Right lobe of liver (tissue), 6 donors: ENCODE measurements at regions not wholly inside any gene's neighbourhood (a gene's known extent, or its start where the extent isn't known, plus 50 kb on each side); places are given as distances from the start of the nearest gene placed in this dataset.

Experiments used
- ATAC-seq, 4 donors: fragments of 200-7000 bp; cut with Tn5 transposase; one replicate each; pipeline ENCODE4 v1.9.1; 2020; ENCODE audit warnings: mild to moderate bottlenecking in 4 of 4, moderate library complexity in 4 of 4
- DNase-seq, 3 donors: peaks; one replicate each; pipeline ENCODE4 v3.0.0-alpha.2; 2020
- H3K27ac ChIP-seq, 3 donors: fragments of 200-600 bp; one replicate each; pipeline ENCODE4 v1.8.0; 2022
- H3K27me3 ChIP-seq, 2 donors: fragments of 200-600 bp; one replicate each; pipeline ENCODE4 v1.8.0; 2022
- H3K36me3 ChIP-seq, 4 donors: fragments of 200-600 bp; sonication (generic) in 1 of 4; one replicate each; pipeline versions ENCODE4 v1.5.1 to v1.8.0; 2017 to 2022; ENCODE audit warnings: control low read depth in 1 of 4
- H3K4me1 ChIP-seq, 4 donors: fragments of 200-600 bp; sonication (generic) in 1 of 4; one replicate each; pipeline versions ENCODE4 v1.5.1 to v1.8.0; 2017 to 2022; ENCODE audit warnings: control low read depth in 1 of 4
- H3K4me3 ChIP-seq, 3 donors: fragments of 200-600 bp; one replicate each; pipeline ENCODE4 v1.8.0; 2022
- H3K9me3 ChIP-seq, 4 donors: fragments of 200-600 bp; sonication (generic) in 1 of 4; one replicate each; pipeline versions ENCODE4 v1.5.1 to v1.8.0; 2017 to 2022; ENCODE audit warnings: control low read depth in 1 of 4
- CTCF ChIP-seq, 4 donors: fragments of 200-600 bp in 3 of 4; fragments of 450-650 bp in 1 of 4; IDR thresholded peaks; one replicate each; pipeline versions ENCODE4 v1.5.1 to v1.8.0; 2016 to 2022; ENCODE audit warnings: antibody characterized with exemption in 4 of 4, mild to moderate bottlenecking in 2 of 4
- POLR2A ChIP-seq: fragments of 450-650 bp; IDR thresholded peaks from one replicate; pipeline ENCODE4 v1.6.1; 2017; ENCODE audit warnings: antibody characterized with exemption, mild to moderate bottlenecking
- WGBS: methylation state at CpG from one replicate; pipeline ENCODE4 v1.1.6; 2018; ENCODE audit warnings: low coverage, low lambda C conversion rate; ENCODE audit not compliant: insufficient coverage; ENCODE audit errors: missing lambda C conversion rate; 5-methylcytosine and 5-hydroxymethylcytosine counted together
- intact Hi-C, 2 donors: fragments of 100-400 bp; cut with DNase I; formaldehyde crosslinking; loops; one replicate each; pipeline versions ENCODE4 v1.11.2 to v1.14.1; 2022
- donor health status: DM: no; HTN: yes; CAD: no.
- donor health status: DM: no; HTN: no; CAD: no.
- donor health status: DM: no; HTN: no; CAD: no.
- donor health status: DM: no; HTN: yes; CAD: no.
- donor health status: DM: no; HTN: yes; CAD: no.

- Histone ChIP-seq H3K9me3 (no peaks in the 10 kb centered on the region), H3K4me1 (peaks cover 0 to 25% (median 10%) of the 10 kb centered on the region in 4 donors), H3K36me3 (no peaks in the 10 kb centered on the region), H3K27ac (no peak overlapping the region), H3K4me3 (no peak overlapping the region), H3K27me3 (peaks cover 0 to 15% of the 10 kb centered on the region in 2 donors)
- WGBS: 42% methylated on average over 2 of the region's 3 CpGs
- intact Hi-C loops: no loop called here
- no peak for TF ChIP-seq CTCF (IDR thresholded peaks at IDR 0.05)
- no peak for TF ChIP-seq POLR2A
- DNase-seq (no peak), ATAC-seq (no peak)
Observed at GRCh38 chr1:22256213-22256512, 113.3 kb upstream of the WNT4 start.

- peaks cover 0 to 15% of the 10 kb centered on the region in 2 donors for H3K27me3 ChIP-seq
- no peak overlapping the region for H3K27ac ChIP-seq
- H3K4me1 ChIP-seq: peaks cover 0 to 25% (median 10%) of the 10 kb centered on the region in 4 donors
- intact Hi-C loops: no loop called here
- WGBS: 52% methylated on average over 16 of the region's 32 CpGs
- no peak overlapping the region for H3K4me3 ChIP-seq
- DNase-seq: peak in 2 of 3 donors; percentile 58 to 59
- no peaks in the 10 kb centered on the region for H3K36me3 ChIP-seq
- ATAC-seq: peak; percentile 64 to 75 (median 72)
- H3K9me3 ChIP-seq: no peaks in the 10 kb centered on the region
- TF ChIP-seq POLR2A: no peak
- no peak for TF ChIP-seq CTCF (IDR thresholded peaks at IDR 0.05)
Observed at GRCh38 chr1:22257290-22258275, 114.7 kb upstream of the WNT4 start.

GRCh38 chr1:22258698-22259097 is 115.8 kb upstream of the WNT4 start:
- DNase-seq: no peak
- peaks cover 0 to 25% (median 10%) of the 10 kb centered on the region in 4 donors for H3K4me1 ChIP-seq

DNA sequence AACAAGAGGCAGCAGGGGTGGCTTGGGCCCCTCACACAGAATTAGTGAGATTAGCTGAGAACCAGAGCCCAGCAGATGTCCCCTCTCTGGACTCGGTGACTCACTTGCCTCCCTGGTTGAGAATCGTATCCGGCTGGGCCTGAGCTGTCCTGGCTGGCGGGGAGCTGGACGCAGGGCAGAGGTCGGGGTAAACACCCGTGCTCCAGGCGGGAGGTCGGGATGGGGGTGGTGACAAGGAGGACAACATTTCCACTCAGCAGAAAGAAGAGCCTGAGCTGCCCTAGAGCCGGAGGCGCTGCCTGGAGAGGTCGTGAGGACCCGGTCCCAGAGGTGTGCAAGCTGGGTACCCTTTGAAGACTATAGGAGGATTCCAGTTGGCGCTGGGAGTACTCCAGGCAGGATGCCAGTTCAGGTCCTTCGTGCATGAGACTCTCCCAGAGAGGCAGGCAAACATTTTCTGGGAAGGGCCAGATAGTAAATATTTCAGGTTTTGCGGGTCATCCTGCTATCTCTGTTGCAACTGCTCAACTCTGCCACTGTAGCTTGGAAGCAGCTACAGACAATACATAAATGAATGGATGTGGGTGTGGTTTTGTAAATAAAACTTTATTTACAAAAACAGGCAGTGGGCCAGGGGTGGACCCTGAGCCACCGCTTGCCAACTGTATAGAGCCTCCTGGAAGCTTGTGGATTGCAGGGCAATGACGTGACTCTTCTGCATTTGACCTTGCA is 116.8 kb upstream of the WNT4 start:
- Histone ChIP-seq H3K9me3 (no peaks in the 10 kb centered on the region), H3K4me1 (peaks cover 0 to 25% (median 10%) of the 10 kb centered on the region in 4 donors), H3K36me3 (no peaks in the 10 kb centered on the region), H3K27me3 (peaks cover 0 to 27% of the 10 kb centered on the region in 2 donors), H3K4me3 (no peak overlapping the region), H3K27ac (no peak overlapping the region)
- intact Hi-C loops: loop anchor here in 1 of 2 donors (10.0 kb wide), 2 partner anchors 125 to 145 kb away; no protein-coding TSS in a partner anchor
- WGBS: 20% methylated on average over 10 of the region's 18 CpGs
- TF ChIP-seq CTCF (IDR thresholded peaks at IDR 0.05) (no peak), POLR2A (no peak)
- ATAC-seq (peak; percentile 76 to 88 (median 80)), DNase-seq (peak; percentile 75 to 87 (median 86))

More at GRCh38 chr1:22258698-22259097, 115.8 kb upstream of the WNT4 start:
- no peak for ATAC-seq
- Histone ChIP-seq H3K4me3 (no peak overlapping the region), H3K9me3 (no peaks in the 10 kb centered on the region), H3K27ac (no peak overlapping the region), H3K36me3 (no peaks in the 10 kb centered on the region), H3K27me3 (peaks cover 0 to 21% of the 10 kb centered on the region in 2 donors)
- TF ChIP-seq CTCF (IDR thresholded peaks at IDR 0.05): no peak
- intact Hi-C loops: no loop called here
- WGBS: 33% methylated on average over 5 of the region's 6 CpGs
